WTC11 (cell line): ENCODE measurements at regions not wholly inside any gene's neighbourhood (a gene's known extent, or its start where the extent isn't known, plus 50 kb on each side); places are given as distances from the start of the nearest gene placed in this dataset.

Experiments used
- ATAC-seq: fragments of 200-7000 bp; cut with Tn5 transposase; 2 replicates; pipeline ENCODE4 v1.10.0; 2021; ENCODE audit warnings: mild to moderate bottlenecking, moderate library complexity
- CTCF ChIA-PET: fragments of 300-600 bp; sonication (Branson Sonifier 250); formaldehyde crosslinking; loops from one replicate; lab custom pipeline; 2021; ENCODE audit warnings: antibody characterized with exemption; lab: Charles Lee
- POLR2A ChIA-PET: fragments of 350-600 bp; sonication (Branson Sonifier 250); formaldehyde crosslinking; loops from one replicate; lab custom pipeline; 2021; ENCODE audit warnings: antibody characterized with exemption; lab: Charles Lee
- DNase-seq: peaks from one replicate; pipeline ENCODE4 v3.0.0; 2021; ENCODE audit warnings: low spot score
- H3K27ac Mint-ChIP-seq: 2 replicates; pipeline ENCODE4 v1.8.0; 2021; ENCODE audit warnings: mixed read lengths
- H3K27me3 Mint-ChIP-seq: 2 replicates; pipeline ENCODE4 v1.8.0; 2021; ENCODE audit warnings: low read depth, mild to moderate bottlenecking, moderate library complexity, mixed read lengths
- H3K36me3 Mint-ChIP-seq: 2 replicates; pipeline ENCODE4 v1.8.0; 2021; ENCODE audit warnings: mixed read lengths
- H3K4me1 Mint-ChIP-seq: 2 replicates; pipeline ENCODE4 v1.8.0; 2022; ENCODE audit warnings: mixed read lengths
- H3K4me3 Mint-ChIP-seq: 2 replicates; pipeline ENCODE4 v1.8.0; 2021; ENCODE audit warnings: mild to moderate bottlenecking, moderate library complexity, mixed read lengths
- H3K9me3 Mint-ChIP-seq: 2 replicates; pipeline ENCODE4 v1.8.0; 2021; ENCODE audit warnings: mixed read lengths
- CDX4 ChIP-seq: fragments of 250-450 bp; sonication (Bioruptor Pico); IDR thresholded peaks from 2 replicates; pipeline ENCODE4 v1.9.0; 2021; ENCODE audit warnings: moderate library complexity, mild to moderate bottlenecking, inconsistent platforms, borderline replicate concordance
- ETV6 ChIP-seq: sonication (generic); formaldehyde crosslinking; IDR thresholded peaks from 2 replicates; pipeline ENCODE4 v1.8.1; 2022; ENCODE audit warnings: mild to moderate bottlenecking, missing genetic modification reagents
- HMGA2 ChIP-seq: fragments of 250-450 bp; sonication (Bioruptor Pico); IDR thresholded peaks from 2 replicates; pipeline ENCODE4 v1.4.0; 2021; ENCODE audit warnings: mild to moderate bottlenecking, moderate library complexity
- HMGXB4 ChIP-seq: sonication (generic); formaldehyde crosslinking; IDR thresholded peaks from 2 replicates; pipeline ENCODE4 v1.8.1; 2023; ENCODE audit warnings: mild to moderate bottlenecking, moderate library complexity, missing genetic modification reagents
- NR1H2 ChIP-seq: sonication (generic); formaldehyde crosslinking; IDR thresholded peaks from 2 replicates; pipeline ENCODE4 v1.9.0; 2021; ENCODE audit warnings: mild to moderate bottlenecking, moderate library complexity, missing genetic modification reagents
- NR2C2 ChIP-seq: sonication (generic); formaldehyde crosslinking; IDR thresholded peaks from 2 replicates; pipeline ENCODE4 v1.8.0; 2022; ENCODE audit warnings: mild to moderate bottlenecking, missing genetic modification reagents
- RELA ChIP-seq: sonication (generic); formaldehyde crosslinking; IDR thresholded peaks from 2 replicates; pipeline ENCODE4 v1.8.1; 2022; ENCODE audit warnings: missing genetic modification reagents, mild to moderate bottlenecking, borderline replicate concordance
- SOX15 ChIP-seq: fragments of 250-450 bp; sonication (Bioruptor Pico); IDR thresholded peaks from 2 replicates; pipeline ENCODE4 v1.9.0; 2021; ENCODE audit warnings: mild to moderate bottlenecking
- TCF7 ChIP-seq: sonication (generic); formaldehyde crosslinking; IDR thresholded peaks from 2 replicates; pipeline ENCODE4 v1.8.0; 2022; ENCODE audit warnings: mild to moderate bottlenecking, low read depth, missing genetic modification reagents, moderate library complexity
- ZNF219 ChIP-seq: sonication (generic); formaldehyde crosslinking; IDR thresholded peaks from 2 replicates; pipeline ENCODE4 v1.8.0; 2023; ENCODE audit warnings: missing genetic modification reagents, mild to moderate bottlenecking, borderline replicate concordance
- ZNF396 ChIP-seq: fragments of 250-450 bp; sonication (Bioruptor Pico); IDR thresholded peaks from 2 replicates; pipeline ENCODE4 v1.8.0; 2021; ENCODE audit warnings: mild to moderate bottlenecking, moderate library complexity, borderline replicate concordance
- TF ChIP-seq, protein P1 (sequence below): sonication (generic); formaldehyde crosslinking; IDR thresholded peaks from 2 replicates; pipeline ENCODE4 v1.8.0; 2023; ENCODE audit warnings: missing genetic modification reagents, mild to moderate bottlenecking, borderline replicate concordance
- TF ChIP-seq, protein P2 (sequence below): sonication (generic); formaldehyde crosslinking; IDR thresholded peaks from 2 replicates; pipeline ENCODE4 v1.8.1; 2023; ENCODE audit warnings: mild to moderate bottlenecking, missing genetic modification reagents, moderate library complexity

GRCh38 chr6:155913816-155914215, 458.2 kb upstream of the NOX3 start:
- Mint-ChIP-seq H3K4me3 (no peak overlapping the region), H3K36me3 (no peaks in the 10 kb centered on the region), H3K27me3 (no peaks in the 10 kb centered on the region), H3K9me3 (no peaks in the 10 kb centered on the region), H3K4me1 (peaks cover 13% of the 10 kb centered on the region), H3K27ac (no peak overlapping the region)
- ATAC-seq (no peak), DNase-seq (no peak)
- CTCF ChIA-PET, result no interaction called here
- POLR2A ChIA-PET, result no interaction called here
- no peak for TF ChIP-seq ETV6 (CRISPR knock-in tag)
- TF ChIP-seq RELA (CRISPR knock-in tag), result no peak
- TF ChIP-seq, protein P1, sequence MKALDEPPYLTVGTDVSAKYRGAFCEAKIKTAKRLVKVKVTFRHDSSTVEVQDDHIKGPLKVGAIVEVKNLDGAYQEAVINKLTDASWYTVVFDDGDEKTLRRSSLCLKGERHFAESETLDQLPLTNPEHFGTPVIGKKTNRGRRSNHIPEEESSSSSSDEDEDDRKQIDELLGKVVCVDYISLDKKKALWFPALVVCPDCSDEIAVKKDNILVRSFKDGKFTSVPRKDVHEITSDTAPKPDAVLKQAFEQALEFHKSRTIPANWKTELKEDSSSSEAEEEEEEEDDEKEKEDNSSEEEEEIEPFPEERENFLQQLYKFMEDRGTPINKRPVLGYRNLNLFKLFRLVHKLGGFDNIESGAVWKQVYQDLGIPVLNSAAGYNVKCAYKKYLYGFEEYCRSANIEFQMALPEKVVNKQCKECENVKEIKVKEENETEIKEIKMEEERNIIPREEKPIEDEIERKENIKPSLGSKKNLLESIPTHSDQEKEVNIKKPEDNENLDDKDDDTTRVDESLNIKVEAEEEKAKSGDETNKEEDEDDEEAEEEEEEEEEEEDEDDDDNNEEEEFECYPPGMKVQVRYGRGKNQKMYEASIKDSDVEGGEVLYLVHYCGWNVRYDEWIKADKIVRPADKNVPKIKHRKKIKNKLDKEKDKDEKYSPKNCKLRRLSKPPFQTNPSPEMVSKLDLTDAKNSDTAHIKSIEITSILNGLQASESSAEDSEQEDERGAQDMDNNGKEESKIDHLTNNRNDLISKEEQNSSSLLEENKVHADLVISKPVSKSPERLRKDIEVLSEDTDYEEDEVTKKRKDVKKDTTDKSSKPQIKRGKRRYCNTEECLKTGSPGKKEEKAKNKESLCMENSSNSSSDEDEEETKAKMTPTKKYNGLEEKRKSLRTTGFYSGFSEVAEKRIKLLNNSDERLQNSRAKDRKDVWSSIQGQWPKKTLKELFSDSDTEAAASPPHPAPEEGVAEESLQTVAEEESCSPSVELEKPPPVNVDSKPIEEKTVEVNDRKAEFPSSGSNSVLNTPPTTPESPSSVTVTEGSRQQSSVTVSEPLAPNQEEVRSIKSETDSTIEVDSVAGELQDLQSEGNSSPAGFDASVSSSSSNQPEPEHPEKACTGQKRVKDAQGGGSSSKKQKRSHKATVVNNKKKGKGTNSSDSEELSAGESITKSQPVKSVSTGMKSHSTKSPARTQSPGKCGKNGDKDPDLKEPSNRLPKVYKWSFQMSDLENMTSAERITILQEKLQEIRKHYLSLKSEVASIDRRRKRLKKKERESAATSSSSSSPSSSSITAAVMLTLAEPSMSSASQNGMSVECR, result no peak
- TF ChIP-seq NR2C2 (CRISPR knock-in tag), result no peak
- TF ChIP-seq SOX15, result no peak
- TF ChIP-seq, protein P2, sequence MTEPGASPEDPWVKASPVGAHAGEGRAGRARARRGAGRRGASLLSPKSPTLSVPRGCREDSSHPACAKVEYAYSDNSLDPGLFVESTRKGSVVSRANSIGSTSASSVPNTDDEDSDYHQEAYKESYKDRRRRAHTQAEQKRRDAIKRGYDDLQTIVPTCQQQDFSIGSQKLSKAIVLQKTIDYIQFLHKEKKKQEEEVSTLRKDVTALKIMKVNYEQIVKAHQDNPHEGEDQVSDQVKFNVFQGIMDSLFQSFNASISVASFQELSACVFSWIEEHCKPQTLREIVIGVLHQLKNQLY (CRISPR knock-in tag), result no peak
- TF ChIP-seq NR1H2 (CRISPR knock-in tag), result no peak
- TF ChIP-seq ZNF219 (CRISPR knock-in tag), result no peak
- TF ChIP-seq HMGXB4 (CRISPR knock-in tag), result no peak

GRCh38 chr6:155909710-155910109, 454.1 kb upstream of the NOX3 start:
- DNase-seq, result peak; percentile 16
- H3K4me1 Mint-ChIP-seq, result peaks cover 22% of the 10 kb centered on the region
- no peak for TF ChIP-seq SOX15
- no peak for TF ChIP-seq CDX4
- TF ChIP-seq HMGA2, result no peak
- no peak for TF ChIP-seq TCF7 (CRISPR knock-in tag)
- TF ChIP-seq, protein P1, result no peak
- TF ChIP-seq ZNF396 (CRISPR knock-in tag), result no peak
- TF ChIP-seq, all 79 proteins: peak for 0

More at GRCh38 chr6:155909710-155910109, 454.1 kb upstream of the NOX3 start:
- POLR2A ChIA-PET, result interaction anchor here (0.7 kb wide), 1 partner anchor 474 kb away, joined by 3 read pairs; no protein-coding TSS in a partner anchor
- ATAC-seq, result no peak
- no peaks in the 10 kb centered on the region for H3K9me3 Mint-ChIP-seq
- H3K4me3 Mint-ChIP-seq, result no peak overlapping the region
- H3K27me3 Mint-ChIP-seq, result no peaks in the 10 kb centered on the region
- no peaks in the 10 kb centered on the region for H3K36me3 Mint-ChIP-seq
- H3K27ac Mint-ChIP-seq, result no peak overlapping the region
- CTCF ChIA-PET, result no interaction called here
